H9 (cell line): ENCODE measurements at regions not wholly inside any gene's neighbourhood (a gene's known extent, or its start where the extent isn't known, plus 50 kb on each side); places are given as distances from the start of the nearest gene placed in this dataset.
"Not testable (repeated sequence)": the region's sequence is repeated elsewhere in the genome, so short reads cannot be mapped to it uniquely, and the experiment has no call there.

ENCODE experiments used
- DNase-seq: peaks from one replicate; pipeline ENCODE4 v3.0.0-alpha.2; 2017
- H2AFZ ChIP-seq: one replicate; pipeline ENCODE4 v1.6.1; 2013; ENCODE audit warnings: mild to moderate bottlenecking, low read length, control low read depth, moderate library complexity
- H2AK5ac ChIP-seq: 2 replicates; pipeline ENCODE4 v1.6.1; 2013; ENCODE audit warnings: low read length, control low read depth, mixed read lengths; ENCODE audit not compliant: insufficient read length
- H2BK120ac ChIP-seq: one replicate; pipeline ENCODE4 v1.6.1; 2013; ENCODE audit warnings: low read depth, mild to moderate bottlenecking, low read length, control low read depth, inconsistent platforms; ENCODE audit not compliant: poor library complexity, severe bottlenecking
- H2BK12ac ChIP-seq: 2 replicates; pipeline ENCODE4 v1.6.1; 2013; ENCODE audit warnings: low read length, control low read depth, mixed read lengths, low read depth; ENCODE audit not compliant: insufficient read length
- H2BK15ac ChIP-seq: 2 replicates; pipeline ENCODE4 v1.6.1; 2013; ENCODE audit warnings: low read depth, low read length, control low read depth
- H2BK20ac ChIP-seq: one replicate; pipeline ENCODE4 v1.6.1; 2013; ENCODE audit warnings: low read depth, mild to moderate bottlenecking, low read length, control low read depth, inconsistent platforms; ENCODE audit not compliant: poor library complexity, severe bottlenecking
- H2BK5ac ChIP-seq: 2 replicates; pipeline ENCODE4 v1.6.1; 2013; ENCODE audit warnings: low read length, control low read depth, mixed read lengths; ENCODE audit not compliant: insufficient read length
- H3K14ac ChIP-seq: 2 replicates; pipeline ENCODE4 v1.6.1; 2013; ENCODE audit warnings: low read length, control low read depth; ENCODE audit not compliant: insufficient read depth
- H3K18ac ChIP-seq: 2 replicates; pipeline ENCODE4 v1.6.1; 2013; ENCODE audit warnings: low read depth, mild to moderate bottlenecking, mixed read lengths, low read length, control low read depth; ENCODE audit not compliant: insufficient read length
- H3K23ac ChIP-seq: 2 replicates; pipeline ENCODE4 v1.6.1; 2013; ENCODE audit warnings: low read length, control low read depth, mixed read lengths, low read depth; ENCODE audit not compliant: insufficient read length
- H3K23me2 ChIP-seq: 2 replicates; pipeline ENCODE4 v1.6.1; 2013; ENCODE audit warnings: low read depth, mild to moderate bottlenecking, mixed read lengths, low read length, control low read depth; ENCODE audit not compliant: insufficient read length, poor library complexity, severe bottlenecking
- H3K27ac ChIP-seq: 2 replicates; pipeline ENCODE4 v1.5.1; 2013; ENCODE audit warnings: low read length, control low read depth, mixed read lengths, low read depth; ENCODE audit not compliant: insufficient read length
- H3K27me3 ChIP-seq: 2 replicates; pipeline ENCODE4 v1.6.1; 2013; ENCODE audit warnings: low read length, control low read depth, inconsistent platforms; ENCODE audit not compliant: insufficient read depth
- H3K4ac ChIP-seq: 2 replicates; pipeline ENCODE4 v1.6.1; 2013; ENCODE audit warnings: low read depth, mild to moderate bottlenecking, control low read depth, inconsistent platforms, low read length, moderate library complexity
- H3K4me1 ChIP-seq: 2 replicates; pipeline ENCODE4 v1.6.1; 2013; ENCODE audit warnings: low read length, control low read depth, inconsistent platforms; ENCODE audit not compliant: insufficient read depth
- H3K4me2 ChIP-seq: 2 replicates; pipeline ENCODE4 v1.6.1; 2013; ENCODE audit warnings: low read length, control low read depth, mixed read lengths; ENCODE audit not compliant: insufficient read length, insufficient read depth
- H3K56ac ChIP-seq: 2 replicates; pipeline ENCODE4 v1.6.1; 2013; ENCODE audit warnings: low read depth, mild to moderate bottlenecking, mixed read lengths, low read length, control low read depth; ENCODE audit not compliant: insufficient read length
- H3K79me1 ChIP-seq: 2 replicates; pipeline ENCODE4 v1.6.1; 2013; ENCODE audit warnings: low read depth, mild to moderate bottlenecking, moderate library complexity, low read length, control low read depth, inconsistent platforms; ENCODE audit not compliant: insufficient read depth, poor library complexity, severe bottlenecking
- H3K79me2 ChIP-seq: 2 replicates; pipeline ENCODE4 v1.6.1; 2013; ENCODE audit warnings: low read length, control low read depth, inconsistent platforms; ENCODE audit not compliant: insufficient read depth
- H3K9ac ChIP-seq: 2 replicates; pipeline ENCODE4 v1.6.1; 2013; ENCODE audit warnings: low read length, control low read depth, mixed read lengths; ENCODE audit not compliant: insufficient read length; ENCODE audit errors: extremely low read depth
- H3K9me3 ChIP-seq: one replicate; pipeline ENCODE4 v1.6.1; 2013; ENCODE audit warnings: low read depth, low read length, inconsistent platforms; ENCODE audit not compliant: control insufficient read depth
- H3T11ph ChIP-seq: one replicate; pipeline ENCODE4 v1.6.1; 2013; ENCODE audit warnings: mild to moderate bottlenecking, low read length, control low read depth, inconsistent platforms
- H4K20me1 ChIP-seq: one replicate; pipeline ENCODE4 v1.6.1; 2013; ENCODE audit not compliant: control insufficient read depth, insufficient read length, insufficient read depth
- H4K5ac ChIP-seq: 2 replicates; pipeline ENCODE4 v1.6.1; 2013; ENCODE audit warnings: low read depth, mild to moderate bottlenecking, mixed read lengths, low read length, control low read depth; ENCODE audit not compliant: insufficient read length
- H4K8ac ChIP-seq: replicated peaks from 2 replicates; pipeline ENCODE4 v1.6.1; 2013; ENCODE audit warnings: low read length, control low read depth, mixed read lengths, low read depth; ENCODE audit not compliant: insufficient read length
- H4K91ac ChIP-seq: 2 replicates; pipeline ENCODE4 v1.6.1; 2013; ENCODE audit warnings: low read depth, mild to moderate bottlenecking, moderate library complexity, mixed read lengths, low read length, control low read depth; ENCODE audit not compliant: insufficient read length
- H3K27ac Mint-ChIP-seq, 3 experiments: 2 replicates in 2 of 3; 3 replicates in 1 of 3; pipeline ENCODE4 v1.8.0; 2020 to 2021; ENCODE audit warnings: mixed read lengths in 3 of 3, mild to moderate bottlenecking in 1 of 3, moderate library complexity in 1 of 3
- H3K27me3 Mint-ChIP-seq: 2 replicates; pipeline ENCODE4 v1.8.0; 2021; ENCODE audit warnings: low read depth, mild to moderate bottlenecking, moderate library complexity, mixed read lengths
- H3K36me3 Mint-ChIP-seq, 3 experiments: 2 replicates in 2 of 3; 3 replicates in 1 of 3; pipeline ENCODE4 v1.8.0; 2020 to 2021; ENCODE audit warnings: low read depth in 3 of 3, mixed read lengths in 3 of 3; ENCODE audit not compliant: insufficient read depth in 1 of 3
- H3K4me1 Mint-ChIP-seq, 2 experiments: 2 replicates each; pipeline ENCODE4 v1.8.0; 2020; ENCODE audit warnings: mixed read lengths in 2 of 2
- H3K4me3 Mint-ChIP-seq, 2 experiments: 2 replicates in 1 of 2; 3 replicates in 1 of 2; pipeline ENCODE4 v1.8.0; 2020 to 2021; ENCODE audit warnings: mild to moderate bottlenecking in 2 of 2, mixed read lengths in 2 of 2, moderate library complexity in 1 of 2
- H3K9me3 Mint-ChIP-seq, 2 experiments: 2 replicates in 1 of 2; 3 replicates in 1 of 2; pipeline ENCODE4 v1.8.0; 2020; ENCODE audit warnings: mild to moderate bottlenecking in 2 of 2, mixed read lengths in 2 of 2, moderate library complexity in 1 of 2
- WGBS: extraction: QIAGEN DNeasy Blood & Tissue Kit; methylation state at CpG from one replicate; pipeline ENCODE4 v1.1.7; 2013; ENCODE audit warnings: missing lambda C conversion rate, low lambda C conversion rate, mixed read lengths; ENCODE audit not compliant: insufficient read length; ENCODE audit errors: extremely low coverage; 5-methylcytosine and 5-hydroxymethylcytosine counted together
- TF ChIP-seq, protein P1 (sequence below): fragments of 200-600 bp; sonication (generic); conservative IDR thresholded peaks from 3 replicates; pipeline ENCODE4 v1.8.0; 2021; ENCODE audit warnings: antibody characterized with exemption, mild to moderate bottlenecking

DNA sequence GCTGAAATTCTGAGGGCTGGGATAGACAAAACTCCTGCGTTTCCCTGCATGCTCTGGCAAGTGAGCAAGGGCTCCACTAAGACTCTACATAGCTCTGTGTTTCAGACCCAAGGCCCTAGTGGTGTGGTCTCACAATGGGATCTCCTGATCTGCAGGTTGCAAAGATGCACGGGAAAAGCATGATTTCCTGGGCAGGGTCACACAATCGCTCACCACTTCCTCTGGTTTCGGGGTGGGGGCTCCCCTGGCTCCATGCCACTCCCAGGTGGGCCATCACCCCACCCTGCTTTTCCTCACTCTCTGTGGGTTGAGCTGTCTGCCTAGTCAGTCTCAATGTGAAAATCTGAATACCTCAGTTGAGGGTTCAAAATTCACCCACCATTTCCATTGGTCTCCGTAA, 111.5 kb downstream of the KLF8 start:
- Mint-ChIP-seq H3K27me3 (peaks cover 3% of the 10 kb centered on the region; the same call in 1 of the 2 replicates), H3K27ac (no peak overlapping the region), H3K9me3 (peaks cover 85 to 97% of the 10 kb centered on the region in 2 experiments), H3K4me3 (no peak overlapping the region), H3K4me1 (no peaks in the 10 kb centered on the region), H3K36me3 (peaks cover 0 to 3% (median 2%) of the 10 kb centered on the region in 3 experiments; a peak in 3 of 7 replicates)
- no peaks in the 10 kb centered on the region for H3K4me1 ChIP-seq
- no peak overlapping the region for H3K27ac ChIP-seq
- H2BK20ac ChIP-seq, result no peak overlapping the region
- no peak overlapping the region for H2AK5ac ChIP-seq
- no peak overlapping the region for H3K23ac ChIP-seq
- H2BK15ac ChIP-seq, result no peak overlapping the region
- no peak overlapping the region for H3K14ac ChIP-seq
- no peak overlapping the region for H3K4ac ChIP-seq
- H3K9ac ChIP-seq, result no peak overlapping the region
- no peaks in the 10 kb centered on the region for H4K20me1 ChIP-seq
- H3K56ac ChIP-seq, result no peak overlapping the region
- no peak overlapping the region for H4K8ac ChIP-seq
- no peaks in the 10 kb centered on the region for H3K23me2 ChIP-seq
- no peak overlapping the region for H2BK12ac ChIP-seq
- H3K27me3 ChIP-seq, result no peaks in the 10 kb centered on the region
- no peak overlapping the region for H3K18ac ChIP-seq
- no CpG with 5 or more reads among the region's 5 CpGs for WGBS
- H3T11ph ChIP-seq, result no peak overlapping the region
- H2BK120ac ChIP-seq, result no peak overlapping the region
- H3K9me3 ChIP-seq, result peaks cover 13% of the 10 kb centered on the region
- H3K79me1 ChIP-seq, result no peaks in the 10 kb centered on the region
- TF ChIP-seq, protein P1, sequence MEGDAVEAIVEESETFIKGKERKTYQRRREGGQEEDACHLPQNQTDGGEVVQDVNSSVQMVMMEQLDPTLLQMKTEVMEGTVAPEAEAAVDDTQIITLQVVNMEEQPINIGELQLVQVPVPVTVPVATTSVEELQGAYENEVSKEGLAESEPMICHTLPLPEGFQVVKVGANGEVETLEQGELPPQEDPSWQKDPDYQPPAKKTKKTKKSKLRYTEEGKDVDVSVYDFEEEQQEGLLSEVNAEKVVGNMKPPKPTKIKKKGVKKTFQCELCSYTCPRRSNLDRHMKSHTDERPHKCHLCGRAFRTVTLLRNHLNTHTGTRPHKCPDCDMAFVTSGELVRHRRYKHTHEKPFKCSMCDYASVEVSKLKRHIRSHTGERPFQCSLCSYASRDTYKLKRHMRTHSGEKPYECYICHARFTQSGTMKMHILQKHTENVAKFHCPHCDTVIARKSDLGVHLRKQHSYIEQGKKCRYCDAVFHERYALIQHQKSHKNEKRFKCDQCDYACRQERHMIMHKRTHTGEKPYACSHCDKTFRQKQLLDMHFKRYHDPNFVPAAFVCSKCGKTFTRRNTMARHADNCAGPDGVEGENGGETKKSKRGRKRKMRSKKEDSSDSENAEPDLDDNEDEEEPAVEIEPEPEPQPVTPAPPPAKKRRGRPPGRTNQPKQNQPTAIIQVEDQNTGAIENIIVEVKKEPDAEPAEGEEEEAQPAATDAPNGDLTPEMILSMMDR, result no peak
- H3K4me2 ChIP-seq, result no peak overlapping the region
- no peak for DNase-seq
- H2BK5ac ChIP-seq, result no peak overlapping the region
- no peak overlapping the region for H2AFZ ChIP-seq
- no peaks in the 10 kb centered on the region for H3K79me2 ChIP-seq
- no peak overlapping the region for H4K91ac ChIP-seq
- no peak overlapping the region for H4K5ac ChIP-seq

DNA sequence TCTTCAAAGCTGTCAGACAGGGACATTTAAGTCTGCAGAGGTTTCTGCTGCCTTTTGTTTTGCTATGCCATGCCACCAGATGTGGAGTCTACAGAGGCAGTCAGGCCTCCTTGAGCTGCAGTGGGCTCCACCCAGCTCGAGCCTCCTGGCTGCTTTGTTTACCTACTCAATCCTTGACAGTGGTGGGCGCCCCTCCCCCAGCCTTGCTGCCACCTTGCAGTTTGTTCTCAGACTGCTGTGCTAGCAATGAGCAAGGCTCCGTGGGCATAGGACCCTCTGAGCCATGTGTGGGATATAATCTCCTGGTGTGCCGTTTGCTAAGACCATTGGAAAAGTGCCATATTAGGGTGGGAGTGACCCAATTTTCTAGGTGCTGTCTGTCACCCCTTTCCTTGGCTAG, 126.0 kb downstream of the KLF8 start:
- H2AK5ac ChIP-seq, H3K56ac ChIP-seq, DNase-seq, H3K4me1 ChIP-seq, H4K91ac ChIP-seq, H3K23ac ChIP-seq, H3T11ph ChIP-seq, H3K4me3 Mint-ChIP-seq, H2BK120ac ChIP-seq, H4K8ac ChIP-seq, H2BK15ac ChIP-seq, H3K79me2 ChIP-seq, H3K23me2 ChIP-seq, H3K4ac ChIP-seq, H2BK12ac ChIP-seq, H3K18ac ChIP-seq, H3K27me3 ChIP-seq, H3K14ac ChIP-seq, H3K27ac Mint-ChIP-seq, H4K5ac ChIP-seq, H3K4me1 Mint-ChIP-seq, H3K79me1 ChIP-seq, H3K4me2 ChIP-seq, H2BK5ac ChIP-seq, H3K9ac ChIP-seq, H2AFZ ChIP-seq, H3K27me3 Mint-ChIP-seq, H4K20me1 ChIP-seq, H2BK20ac ChIP-seq, H3K27ac ChIP-seq: not testable (repeated sequence)
- WGBS, result no CpG with 5 or more reads among the region's 4 CpGs
- peaks cover 0 to 12% (median 4%) of the 10 kb centered on the region in 3 experiments; a peak in 6 of 7 replicates for H3K36me3 Mint-ChIP-seq
- peaks cover 11% of the 10 kb centered on the region for H3K9me3 ChIP-seq
- peaks cover 83 to 88% of the 10 kb centered on the region in 2 experiments for H3K9me3 Mint-ChIP-seq
